GM12892 (cell line): ENCODE measurements at regions not wholly inside any gene's neighbourhood (a gene's known extent, or its start where the extent isn't known, plus 50 kb on each side); places are given as distances from the start of the nearest gene placed in this dataset.

Source experiments
- POLR2A ChIP-seq: IDR thresholded peaks from 2 replicates; pipeline ENCODE4 v1.6.1; 2011; ENCODE audit warnings: low read depth, low read length, control low read depth
- POLR2AphosphoS5 ChIP-seq: IDR thresholded peaks from 2 replicates; pipeline ENCODE4 v1.6.1; 2011; ENCODE audit warnings: low read depth, low read length, control low read depth
- TAF1 ChIP-seq: IDR thresholded peaks from 2 replicates; pipeline ENCODE4 v1.6.1; 2011; ENCODE audit warnings: low read depth, mild to moderate bottlenecking, control low read depth, low read length, borderline replicate concordance

- TF ChIP-seq POLR2A (no peak), POLR2AphosphoS5 (no peak), TAF1 (no peak)
These were observed 300.5 kb downstream of the C7orf25 start for GRCh38 chr7:42611289-42611928.
